NCI-H1417 (cell line): ENCODE measurements at regions not wholly inside any gene's neighbourhood (a gene's known extent, or its start where the extent isn't known, plus 50 kb on each side); places are given as distances from the start of the nearest gene placed in this dataset.
A peak's percentile ranks its signal among the peaks of the same experiment; 100 is the strongest.

Experiments
- DNase-seq, 3 experiments: peaks; one replicate each; lab custom pipeline; 2025; lab: John Stamatoyannopoulos, UW

- no peak for DNase-seq
Observed at GRCh38 chr1:216919060-216919970, 196.1 kb upstream of the ESRRG start.

- DNase-seq: no peak
Observed at GRCh38 chr1:216916890-216917438, 193.7 kb upstream of the ESRRG start.

- no peak for DNase-seq
Observed at GRCh38 chr1:216914974-216915373, 191.7 kb upstream of the ESRRG start.

- no peak for DNase-seq
Observed at GRCh38 chr1:216913976-216914375, 190.7 kb upstream of the ESRRG start.

- no peak for DNase-seq
Observed at GRCh38 chr1:216910081-216910840, 187.0 kb upstream of the ESRRG start.

- no peak for DNase-seq
Observed at GRCh38 chr1:216908126-216908525, 184.9 kb upstream of the ESRRG start.

GRCh38 chr1:216907100-216907499, 183.9 kb upstream of the ESRRG start:
- no peak for DNase-seq

- no peak for DNase-seq
Observed at GRCh38 chr1:216905781-216906180, 182.6 kb upstream of the ESRRG start.

- DNase-seq: no peak
Observed at GRCh38 chr1:216905137-216905536, 181.9 kb upstream of the ESRRG start.

- DNase-seq: no peak
Observed at GRCh38 chr1:216904471-216904870, 181.2 kb upstream of the ESRRG start.

- DNase-seq: no peak
Observed at GRCh38 chr1:216903382-216903740, 180.1 kb upstream of the ESRRG start.

GRCh38 chr1:216902669-216903381, 179.6 kb upstream of the ESRRG start:
- peak; percentile 10 to 47 (median 29) for DNase-seq

GRCh38 chr1:216900116-216900620, 176.9 kb upstream of the ESRRG start:
- no peak for DNase-seq

GRCh38 chr1:216898801-216899200, 175.6 kb upstream of the ESRRG start:
- DNase-seq: no peak

- no peak for DNase-seq
Observed at GRCh38 chr1:216896146-216896545, 172.9 kb upstream of the ESRRG start.

GRCh38 chr1:216894494-216894893, 171.3 kb upstream of the ESRRG start:
- no peak for DNase-seq

GRCh38 chr1:216892581-216893160, 169.4 kb upstream of the ESRRG start:
- DNase-seq: no peak

GRCh38 chr1:216890871-216891270, 167.6 kb upstream of the ESRRG start:
- DNase-seq: no peak

GRCh38 chr1:216888731-216889130, 165.5 kb upstream of the ESRRG start:
- DNase-seq: no peak

GRCh38 chr1:216887032-216887431, 163.8 kb upstream of the ESRRG start:
- DNase-seq: no peak

- DNase-seq: no peak
Observed at GRCh38 chr1:216884614-216885229, 161.5 kb upstream of the ESRRG start.
